HG02623 (cell line): ENCODE measurements at regions not wholly inside any gene's neighbourhood (a gene's known extent, or its start where the extent isn't known, plus 50 kb on each side); places are given as distances from the start of the nearest gene placed in this dataset.

ENCODE experiments used
- ATAC-seq: cut with Tn5 transposase; IDR thresholded peaks from one replicate; pipeline ENCODE4 v1.9.1; 2021; ENCODE audit warnings: moderate library complexity; ENCODE audit not compliant: unreplicated experiment

GRCh38 chr9:16329671-16330113, 540.8 kb downstream of the BNC2 start:
- no peak for ATAC-seq

GRCh38 chr9:16331031-16331430, 539.4 kb downstream of the BNC2 start:
- ATAC-seq = no peak

- ATAC-seq = no peak
Measured at GRCh38 chr9:16331527-16331926, 538.9 kb downstream of the BNC2 start.

- ATAC-seq = no peak
Measured at GRCh38 chr9:16333691-16334090, 536.8 kb downstream of the BNC2 start.

- ATAC-seq = no peak
Measured at GRCh38 chr9:16335788-16336580, 534.5 kb downstream of the BNC2 start.

- ATAC-seq = no peak
Measured at GRCh38 chr9:16336833-16337232, 533.6 kb downstream of the BNC2 start.

GRCh38 chr9:16337322-16338029, 533.0 kb downstream of the BNC2 start:
- ATAC-seq = no peak

- ATAC-seq = no peak
Measured at GRCh38 chr9:16341177-16341576, 529.3 kb downstream of the BNC2 start.

GRCh38 chr9:16342246-16343020, 528.0 kb downstream of the BNC2 start:
- no peak for ATAC-seq

GRCh38 chr9:16343249-16344237, 526.9 kb downstream of the BNC2 start:
- no peak for ATAC-seq

- ATAC-seq = no peak
Measured at GRCh38 chr9:16344343-16344742, 526.1 kb downstream of the BNC2 start.

- no peak for ATAC-seq
Measured at GRCh38 chr9:16345902-16346301, 524.6 kb downstream of the BNC2 start.

GRCh38 chr9:16347886-16348285, 522.6 kb downstream of the BNC2 start:
- no peak for ATAC-seq

GRCh38 chr9:16348531-16348930, 521.9 kb downstream of the BNC2 start:
- ATAC-seq = no peak

GRCh38 chr9:16352251-16352650, 518.2 kb downstream of the BNC2 start:
- ATAC-seq = no peak

GRCh38 chr9:16352791-16353401, 517.6 kb downstream of the BNC2 start:
- ATAC-seq = no peak

GRCh38 chr9:16356196-16356765, 514.2 kb downstream of the BNC2 start:
- no peak for ATAC-seq

- no peak for ATAC-seq
Measured at GRCh38 chr9:16357828-16358227, 512.6 kb downstream of the BNC2 start.

- ATAC-seq = no peak
Measured at GRCh38 chr9:16358751-16359150, 511.7 kb downstream of the BNC2 start.
